ENCODE measurements at regions not wholly inside any gene's neighbourhood (a gene's known extent, or its start where the extent isn't known, plus 50 kb on each side); places are given as distances from the start of the nearest gene placed in this dataset.

- H2BK120ac ChIP-seq (ENCODE audit: low read depth, low read length), result no peak overlapping the region
- no peak overlapping the region for H3K4me2 ChIP-seq (ENCODE audit: low read length, poor library complexity, severe bottlenecking)
- H3K36me3 ChIP-seq (ENCODE audit: control insufficient read depth in 1 of 2, insufficient read depth in 2 of 2, low read depth in 1 of 2, low read length in 2 of 2), result no peaks in the 10 kb centered on the region
- H3K14ac ChIP-seq (ENCODE audit: low read length in 2 of 2), result no peak overlapping the region
- no peaks in the 10 kb centered on the region for H3K9me3 ChIP-seq (ENCODE audit: control insufficient read depth, low read length)
- no peak overlapping the region for H4K8ac ChIP-seq (ENCODE audit: low read length)
- H3K18ac ChIP-seq (ENCODE audit: low read depth in 1 of 2, low read length in 2 of 2), result no peak overlapping the region
- H3K9ac ChIP-seq (ENCODE audit: low read length), result no peak overlapping the region
- no peaks in the 10 kb centered on the region for H3K79me1 ChIP-seq (replicated peaks; ENCODE audit: low read length, poor library complexity, severe bottlenecking)
- no peak overlapping the region for H3K23ac ChIP-seq (ENCODE audit: low read length in 2 of 2)
- no peak overlapping the region for H2BK12ac ChIP-seq (ENCODE audit: low read length in 2 of 2)
- DNase-seq, result no peak
- no peak overlapping the region for H3K4me3 ChIP-seq (ENCODE audit: insufficient read depth in 1 of 2, low read depth in 1 of 2, low read length in 2 of 2)
- peaks cover 14 to 46% of the 10 kb centered on the region in 2 experiments for H3K27me3 ChIP-seq (ENCODE audit: control insufficient read depth in 1 of 2, insufficient read depth in 1 of 2, low read length in 2 of 2)
- H4K91ac ChIP-seq (ENCODE audit: low read length), result no peak overlapping the region
- H2AFZ ChIP-seq (ENCODE audit: low read depth, low read length), result no peak overlapping the region
- H2BK15ac ChIP-seq (ENCODE audit: low read depth, poor library complexity, severe bottlenecking), result no peak overlapping the region
- 93% methylated on average over 5 of the region's 5 CpGs for WGBS
- no peaks in the 10 kb centered on the region for H3K4me1 ChIP-seq (ENCODE audit: control insufficient read depth, insufficient read depth, low read depth, low read length)
- no peak overlapping the region for H2BK5ac ChIP-seq (ENCODE audit: low read depth, low read length, poor library complexity, severe bottlenecking)
- no peak overlapping the region for H3K4ac ChIP-seq (ENCODE audit: low read depth in 1 of 2, low read length in 2 of 2)
- H3K27ac ChIP-seq (ENCODE audit: low read length, poor library complexity, severe bottlenecking), result no peak overlapping the region
- no peak overlapping the region for H2AK5ac ChIP-seq (ENCODE audit: low read length, severe bottlenecking)
Measured at GRCh38 chr1:223034270-223034798, 108.7 kb downstream of the TLR5 start.

DNA sequence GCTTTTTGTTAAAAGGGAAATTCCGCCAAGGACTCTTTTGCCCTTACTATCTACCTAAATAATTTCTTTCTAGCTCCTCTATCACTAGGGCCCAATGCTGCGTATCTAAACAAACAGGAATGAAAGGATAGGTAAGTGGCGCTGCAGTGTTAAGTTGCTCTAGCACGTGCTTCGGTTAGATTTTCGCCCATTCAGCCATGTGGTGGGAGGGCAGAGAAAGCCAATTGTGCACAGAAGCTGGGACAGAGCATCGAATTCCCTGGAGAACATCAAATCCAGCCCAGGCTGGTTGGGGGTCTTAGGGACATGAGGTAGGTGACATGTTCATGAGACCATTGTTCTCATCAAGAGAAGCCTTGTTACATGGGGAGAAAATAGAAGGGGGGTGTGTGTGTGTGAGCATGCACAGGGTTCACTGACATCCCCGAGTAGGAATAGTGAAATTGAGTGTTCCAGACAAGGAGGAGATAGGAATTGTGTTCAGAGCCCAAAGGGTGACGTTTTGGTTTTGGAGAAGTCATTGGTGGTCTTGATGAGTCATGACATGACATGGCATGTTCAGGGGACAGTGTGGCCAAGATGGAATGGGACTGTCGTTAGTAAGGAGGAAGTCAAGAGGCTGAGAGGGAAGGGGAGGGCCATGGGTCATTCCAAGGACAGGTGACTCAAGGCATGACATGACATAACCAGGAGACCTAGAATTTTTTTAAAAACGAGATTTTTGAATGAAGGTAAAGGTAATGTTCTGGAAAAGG lies 107.1 kb downstream of the TLR5 start:
- H3K4ac ChIP-seq (ENCODE audit: low read depth in 1 of 2, low read length in 2 of 2), result no peak overlapping the region
- no peak overlapping the region for H3K18ac ChIP-seq (ENCODE audit: low read depth in 1 of 2, low read length in 2 of 2)
- H3K23ac ChIP-seq (ENCODE audit: low read length in 2 of 2), result no peak overlapping the region
- no peak overlapping the region for H2BK15ac ChIP-seq (ENCODE audit: low read depth, poor library complexity, severe bottlenecking)
- no peaks in the 10 kb centered on the region for H3K79me1 ChIP-seq (replicated peaks; ENCODE audit: low read length, poor library complexity, severe bottlenecking)
- H2BK120ac ChIP-seq (ENCODE audit: low read depth, low read length), result no peak overlapping the region
- H4K91ac ChIP-seq (ENCODE audit: low read length), result no peak overlapping the region
- no peak overlapping the region for H3K27ac ChIP-seq (ENCODE audit: low read length, poor library complexity, severe bottlenecking)
- 66% methylated on average over 10 of the region's 11 CpGs for WGBS
- no peak overlapping the region for H3K4me3 ChIP-seq (ENCODE audit: insufficient read depth in 1 of 2, low read depth in 1 of 2, low read length in 2 of 2)
- H4K8ac ChIP-seq (ENCODE audit: low read length), result no peak overlapping the region
- peaks cover 17 to 50% of the 10 kb centered on the region in 2 experiments for H3K27me3 ChIP-seq (ENCODE audit: control insufficient read depth in 1 of 2, insufficient read depth in 1 of 2, low read length in 2 of 2)
- no peak for DNase-seq
- no peak overlapping the region for H3K4me2 ChIP-seq (ENCODE audit: low read length, poor library complexity, severe bottlenecking)
- H2BK5ac ChIP-seq (ENCODE audit: low read depth, low read length, poor library complexity, severe bottlenecking), result no peak overlapping the region
- no peaks in the 10 kb centered on the region for H3K36me3 ChIP-seq (ENCODE audit: control insufficient read depth in 1 of 2, insufficient read depth in 2 of 2, low read depth in 1 of 2, low read length in 2 of 2)
- no peaks in the 10 kb centered on the region for H3K4me1 ChIP-seq (ENCODE audit: control insufficient read depth, insufficient read depth, low read depth, low read length)
- no peak overlapping the region for H2AK5ac ChIP-seq (ENCODE audit: low read length, severe bottlenecking)
- no peak overlapping the region for H3K9ac ChIP-seq (ENCODE audit: low read length)
- no peak overlapping the region for H2AFZ ChIP-seq (ENCODE audit: low read depth, low read length)
- H3K14ac ChIP-seq (ENCODE audit: low read length in 2 of 2), result no peak overlapping the region
- H3K9me3 ChIP-seq (ENCODE audit: control insufficient read depth, low read length), result no peaks in the 10 kb centered on the region
- no peak overlapping the region for H2BK12ac ChIP-seq (ENCODE audit: low read length in 2 of 2)

- no peak overlapping the region for H4K8ac ChIP-seq (ENCODE audit: low read length)
- no peak overlapping the region for H4K91ac ChIP-seq (ENCODE audit: low read length)
- no peak overlapping the region for H3K14ac ChIP-seq (ENCODE audit: low read length in 2 of 2)
- no peak overlapping the region for H3K23ac ChIP-seq (ENCODE audit: low read length in 2 of 2)
- peaks cover 23 to 53% of the 10 kb centered on the region in 2 experiments for H3K27me3 ChIP-seq (ENCODE audit: control insufficient read depth in 1 of 2, insufficient read depth in 1 of 2, low read length in 2 of 2)
- no peaks in the 10 kb centered on the region for H3K4me1 ChIP-seq (ENCODE audit: control insufficient read depth, insufficient read depth, low read depth, low read length)
- H2AFZ ChIP-seq (ENCODE audit: low read depth, low read length), result no peak overlapping the region
- 96% methylated on average over 4 of the region's 6 CpGs for WGBS
- no peak overlapping the region for H3K27ac ChIP-seq (ENCODE audit: low read length, poor library complexity, severe bottlenecking)
- no peak overlapping the region for H2BK120ac ChIP-seq (ENCODE audit: low read depth, low read length)
- H2AK5ac ChIP-seq (ENCODE audit: low read length, severe bottlenecking), result no peak overlapping the region
- H3K4me2 ChIP-seq (ENCODE audit: low read length, poor library complexity, severe bottlenecking), result no peak overlapping the region
- no peaks in the 10 kb centered on the region for H3K9me3 ChIP-seq (ENCODE audit: control insufficient read depth, low read length)
- H3K9ac ChIP-seq (ENCODE audit: low read length), result no peak overlapping the region
- H3K36me3 ChIP-seq (ENCODE audit: control insufficient read depth in 1 of 2, insufficient read depth in 2 of 2, low read depth in 1 of 2, low read length in 2 of 2), result no peaks in the 10 kb centered on the region
- H2BK12ac ChIP-seq (ENCODE audit: low read length in 2 of 2), result no peak overlapping the region
- no peak overlapping the region for H2BK5ac ChIP-seq (ENCODE audit: low read depth, low read length, poor library complexity, severe bottlenecking)
- H3K18ac ChIP-seq (ENCODE audit: low read depth in 1 of 2, low read length in 2 of 2), result no peak overlapping the region
- no peak overlapping the region for H3K4ac ChIP-seq (ENCODE audit: low read depth in 1 of 2, low read length in 2 of 2)
- DNase-seq, result no peak
- no peak overlapping the region for H3K4me3 ChIP-seq (ENCODE audit: insufficient read depth in 1 of 2, low read depth in 1 of 2, low read length in 2 of 2)
- no peak overlapping the region for H2BK15ac ChIP-seq (ENCODE audit: low read depth, poor library complexity, severe bottlenecking)
- no peaks in the 10 kb centered on the region for H3K79me1 ChIP-seq (replicated peaks; ENCODE audit: low read length, poor library complexity, severe bottlenecking)
Measured at GRCh38 chr1:223036479-223036845, 106.6 kb downstream of the TLR5 start.

GRCh38 chr1:223037845-223038244 lies 105.2 kb downstream of the TLR5 start:
- H2BK12ac ChIP-seq (ENCODE audit: low read length in 2 of 2), result no peak overlapping the region
- 89% methylated on average over 7 of the region's 9 CpGs for WGBS
- H3K9ac ChIP-seq (ENCODE audit: low read length), result no peak overlapping the region
- no peaks in the 10 kb centered on the region for H3K9me3 ChIP-seq (ENCODE audit: control insufficient read depth, low read length)
- no peak overlapping the region for H3K23ac ChIP-seq (ENCODE audit: low read length in 2 of 2)
- DNase-seq, result no peak
- H2BK15ac ChIP-seq (ENCODE audit: low read depth, poor library complexity, severe bottlenecking), result no peak overlapping the region
- no peak overlapping the region for H3K14ac ChIP-seq (ENCODE audit: low read length in 2 of 2)
- no peaks in the 10 kb centered on the region for H3K4me1 ChIP-seq (ENCODE audit: control insufficient read depth, insufficient read depth, low read depth, low read length)
- no peak overlapping the region for H3K4ac ChIP-seq (ENCODE audit: low read depth in 1 of 2, low read length in 2 of 2)
- no peak overlapping the region for H3K4me2 ChIP-seq (ENCODE audit: low read length, poor library complexity, severe bottlenecking)
- H2AFZ ChIP-seq (ENCODE audit: low read depth, low read length), result no peak overlapping the region
- H3K36me3 ChIP-seq (ENCODE audit: control insufficient read depth in 1 of 2, insufficient read depth in 2 of 2, low read depth in 1 of 2, low read length in 2 of 2), result no peaks in the 10 kb centered on the region
- no peak overlapping the region for H2BK120ac ChIP-seq (ENCODE audit: low read depth, low read length)
- H4K8ac ChIP-seq (ENCODE audit: low read length), result no peak overlapping the region
- no peaks in the 10 kb centered on the region for H3K79me1 ChIP-seq (replicated peaks; ENCODE audit: low read length, poor library complexity, severe bottlenecking)
- H2BK5ac ChIP-seq (ENCODE audit: low read depth, low read length, poor library complexity, severe bottlenecking), result no peak overlapping the region
- H3K4me3 ChIP-seq (ENCODE audit: insufficient read depth in 1 of 2, low read depth in 1 of 2, low read length in 2 of 2), result no peak overlapping the region
- no peak overlapping the region for H4K91ac ChIP-seq (ENCODE audit: low read length)
- no peak overlapping the region for H2AK5ac ChIP-seq (ENCODE audit: low read length, severe bottlenecking)
- no peak overlapping the region for H3K18ac ChIP-seq (ENCODE audit: low read depth in 1 of 2, low read length in 2 of 2)
- no peak overlapping the region for H3K27ac ChIP-seq (ENCODE audit: low read length, poor library complexity, severe bottlenecking)
- H3K27me3 ChIP-seq (ENCODE audit: control insufficient read depth in 1 of 2, insufficient read depth in 1 of 2, low read length in 2 of 2), result peaks cover 28 to 50% of the 10 kb centered on the region in 2 experiments

All from mesenchymal stem cell (in vitro differentiated cells and primary cell).